CD14-positive monocyte (primary cell): ENCODE measurements at regions not wholly inside any gene's neighbourhood (a gene's known extent, or its start where the extent isn't known, plus 50 kb on each side); places are given as distances from the start of the nearest gene placed in this dataset.

Experiments used
- DNase-seq, 3 donors: peaks; one replicate each; pipeline ENCODE4 v3.0.0-alpha.2; 2011 to 2022
- H2AFZ ChIP-seq: 2 replicates; pipeline ENCODE4 v1.6.0; 2012; ENCODE audit warnings: mild to moderate bottlenecking, low read depth, low read length, inconsistent platforms; ENCODE audit not compliant: insufficient read depth, poor library complexity, severe bottlenecking
- H3K27ac ChIP-seq, 2 donors: 1 replicate in 1 of 2; 2 replicates in 1 of 2; pipeline ENCODE4 v1.5.1; 2012 to 2013; ENCODE audit warnings: low read length in 2 of 2, control low read depth in 1 of 2, inconsistent platforms in 1 of 2, low read depth in 1 of 2, mild to moderate bottlenecking in 1 of 2
- H3K27me3 ChIP-seq, 2 donors: one replicate each; pipeline versions ENCODE4 v1.6.0 to v1.6.1; 2011 to 2013; ENCODE audit warnings: low read length in 2 of 2; ENCODE audit not compliant: control insufficient read depth in 2 of 2, insufficient read depth in 2 of 2
- H3K36me3 ChIP-seq, 2 donors: replicated peaks in 1 of 2; 1 replicate in 1 of 2; 2 replicates in 1 of 2; pipeline versions ENCODE4 v1.5.1 to v1.6.1; 2012 to 2013; ENCODE audit warnings: low read length in 2 of 2, control low read depth in 1 of 2, inconsistent platforms in 1 of 2, mild to moderate bottlenecking in 1 of 2; ENCODE audit not compliant: insufficient read depth in 2 of 2, control insufficient read depth in 1 of 2
- H3K4me1 ChIP-seq, 2 donors: 1 replicate in 1 of 2; 2 replicates in 1 of 2; pipeline versions ENCODE4 v1.5.1 to v1.6.1; 2012 to 2013; ENCODE audit warnings: low read length in 2 of 2, control low read depth in 1 of 2, inconsistent platforms in 1 of 2, mild to moderate bottlenecking in 1 of 2, moderate library complexity in 1 of 2; ENCODE audit not compliant: insufficient read depth in 2 of 2, control insufficient read depth in 1 of 2
- H3K4me2 ChIP-seq: replicated peaks from 2 replicates; pipeline ENCODE3; 2012; ENCODE audit warnings: low read length, moderate library complexity, mild to moderate bottlenecking; ENCODE audit not compliant: poor library complexity, severe bottlenecking; ENCODE audit errors: extremely low read depth
- H3K4me3 ChIP-seq, 3 experiments: fragments of 200-600 bp in 1 of 3; sonication (generic) in 1 of 3; replicated peaks in 1 of 3; 1 replicate in 2 of 3; 2 replicates in 1 of 3; pipeline ENCODE4 v1.5.1; 2011 to 2013; ENCODE audit warnings: low read length in 3 of 3, mild to moderate bottlenecking in 3 of 3, control low read depth in 2 of 3, low read depth in 2 of 3, inconsistent platforms in 1 of 3, moderate library complexity in 1 of 3
- H3K79me2 ChIP-seq: 2 replicates; pipeline ENCODE4 v1.6.0; 2012; ENCODE audit warnings: mild to moderate bottlenecking, control low read depth, inconsistent platforms, low read length, moderate library complexity; ENCODE audit not compliant: insufficient read depth
- H3K9ac ChIP-seq: 2 replicates; pipeline ENCODE4 v1.6.0; 2017; ENCODE audit warnings: low read length, mild to moderate bottlenecking; ENCODE audit not compliant: insufficient read depth, poor library complexity, severe bottlenecking
- H3K9me3 ChIP-seq, 2 donors: replicated peaks in 1 of 2; 1 replicate in 1 of 2; 2 replicates in 1 of 2; pipeline versions ENCODE4 v1.5.1 to v1.6.1; 2012 to 2013; ENCODE audit warnings: low read length in 2 of 2, control low read depth in 1 of 2; ENCODE audit not compliant: control insufficient read depth in 1 of 2, insufficient read depth in 1 of 2
- H4K20me1 ChIP-seq: 2 replicates; pipeline ENCODE4 v1.6.0; 2012; ENCODE audit warnings: mild to moderate bottlenecking, low read length, control low read depth, moderate library complexity; ENCODE audit not compliant: insufficient read depth
- H3K27ac Mint-ChIP-seq, 7 donors: one replicate each; pipeline ENCODE4 v1.8.0; 2020; ENCODE audit warnings: mild to moderate bottlenecking in 7 of 7, mixed read lengths in 7 of 7, moderate library complexity in 6 of 7, inconsistent platforms in 2 of 7
- H3K27me3 Mint-ChIP-seq, 3 donors: one replicate each; pipeline ENCODE4 v1.8.0; 2021 to 2022; ENCODE audit warnings: low read depth in 3 of 3, mild to moderate bottlenecking in 3 of 3, mixed read lengths in 3 of 3, moderate library complexity in 3 of 3, inconsistent platforms in 1 of 3
- H3K36me3 Mint-ChIP-seq, 2 donors: one replicate each; pipeline ENCODE4 v1.8.0; 2020; ENCODE audit warnings: mixed read lengths in 2 of 2, inconsistent platforms in 1 of 2, mild to moderate bottlenecking in 1 of 2
- H3K4me1 Mint-ChIP-seq: one replicate; pipeline ENCODE4 v1.8.0; 2020; ENCODE audit warnings: mild to moderate bottlenecking, mixed read lengths
- H3K4me3 Mint-ChIP-seq, 2 donors: one replicate each; pipeline ENCODE4 v1.8.0; 2020; ENCODE audit warnings: mild to moderate bottlenecking in 2 of 2, mixed read lengths in 2 of 2, moderate library complexity in 1 of 2
- H3K9me3 Mint-ChIP-seq, 7 donors: one replicate each; pipeline ENCODE4 v1.8.0; 2020 to 2022; ENCODE audit warnings: mixed read lengths in 7 of 7, mild to moderate bottlenecking in 6 of 7, moderate library complexity in 6 of 7, inconsistent platforms in 2 of 7
- CTCF ChIP-seq: fragments of 200-600 bp; IDR thresholded peaks from one replicate; pipeline ENCODE4 v1.8.0; 2022; ENCODE audit warnings: antibody characterized with exemption, mild to moderate bottlenecking
- WGBS: methylation state at CpG from one replicate; pipeline ENCODE4 v1.1.5; 2013; ENCODE audit warnings: missing lambda C conversion rate; ENCODE audit not compliant: insufficient coverage; 5-methylcytosine and 5-hydroxymethylcytosine counted together
- intact Hi-C, 2 donors: fragments of 100-400 bp; cut with micrococcal nuclease; formaldehyde crosslinking; loops; one replicate each; pipeline versions ENCODE4 v1.15.0 to v1.15.1; 2023

GRCh38 chr10:112083472-112083871 lies 100.1 kb downstream of the GPAM start:
- H2AFZ ChIP-seq = no peak overlapping the region
- H3K9me3 ChIP-seq = no peaks in the 10 kb centered on the region
- no peak overlapping the region for H3K4me3 Mint-ChIP-seq
- H3K79me2 ChIP-seq = no peaks in the 10 kb centered on the region
- peaks cover 0 to 2% (median 0%) of the 10 kb centered on the region in 7 donors for H3K9me3 Mint-ChIP-seq
- no peaks in the 10 kb centered on the region for H3K4me1 ChIP-seq
- no peaks in the 10 kb centered on the region for H3K36me3 ChIP-seq
- no peak overlapping the region for H3K9ac ChIP-seq
- no peak overlapping the region for H3K4me2 ChIP-seq
- H3K4me3 ChIP-seq = no peak overlapping the region
- no peak overlapping the region for H3K27ac ChIP-seq
- H3K4me1 Mint-ChIP-seq = no peaks in the 10 kb centered on the region
- H3K36me3 Mint-ChIP-seq = no peaks in the 10 kb centered on the region
- no peaks in the 10 kb centered on the region for H3K27me3 ChIP-seq
- intact Hi-C loops = no loop called here
- no peak overlapping the region for H3K27ac Mint-ChIP-seq
- H4K20me1 ChIP-seq = no peaks in the 10 kb centered on the region
- DNase-seq = no peak
- no peak for TF ChIP-seq CTCF
- H3K27me3 Mint-ChIP-seq = peaks cover 0 to 5% (median 0%) of the 10 kb centered on the region in 3 donors
- WGBS = 77% methylated on average over 2 of the region's 4 CpGs

- Mint-ChIP-seq H3K9me3 (peaks cover 0 to 2% (median 0%) of the 10 kb centered on the region in 7 donors), H3K4me3 (no peak overlapping the region), H3K27ac (no peak overlapping the region), H3K4me1 (no peaks in the 10 kb centered on the region), H3K36me3 (no peaks in the 10 kb centered on the region), H3K27me3 (no peaks in the 10 kb centered on the region)
- WGBS = 79% methylated on average over 6 of the region's 10 CpGs
- H3K79me2 ChIP-seq = no peaks in the 10 kb centered on the region
- no peak overlapping the region for H3K9ac ChIP-seq
- H3K4me1 ChIP-seq = no peaks in the 10 kb centered on the region
- TF ChIP-seq CTCF = no peak
- H3K27me3 ChIP-seq = no peaks in the 10 kb centered on the region
- no peak overlapping the region for H2AFZ ChIP-seq
- no peaks in the 10 kb centered on the region for H3K36me3 ChIP-seq
- intact Hi-C loops = no loop called here
- DNase-seq = no peak
- H3K9me3 ChIP-seq = no peaks in the 10 kb centered on the region
- H3K4me3 ChIP-seq = no peak overlapping the region
- H4K20me1 ChIP-seq = no peaks in the 10 kb centered on the region
- no peak overlapping the region for H3K27ac ChIP-seq
- no peak overlapping the region for H3K4me2 ChIP-seq
These were observed 95.6 kb downstream of the GPAM start for GRCh38 chr10:112087953-112088456.
